Cardiac muscle cell (in vitro differentiated cells and primary cell): ENCODE measurements at regions not wholly inside any gene's neighbourhood (a gene's known extent, or its start where the extent isn't known, plus 50 kb on each side); places are given as distances from the start of the nearest gene placed in this dataset.

ENCODE experiments used
- DNase-seq, 2 donors: peaks; one replicate each; pipeline versions ENCODE4 v3.0.0 to v3.0.0-alpha.2; 2010 to 2017; ENCODE audit warnings: low read depth in 1 of 2, low spot score in 1 of 2
- H3K27ac ChIP-seq: fragments of 200-600 bp; sonication (generic); 2 replicates; pipeline ENCODE4 v1.5.1; 2016
- H3K27me3 ChIP-seq: fragments of 200-600 bp; sonication (generic); 2 replicates; pipeline ENCODE4 v1.6.0; 2016; ENCODE audit warnings: control low read depth
- H3K36me3 ChIP-seq: fragments of 200-600 bp; sonication (generic); 2 replicates; pipeline ENCODE4 v1.5.1; 2016; ENCODE audit warnings: control low read depth
- H3K4me1 ChIP-seq: fragments of 200-600 bp; sonication (generic); 2 replicates; pipeline ENCODE4 v1.8.1; 2017; ENCODE audit warnings: low read depth, mild to moderate bottlenecking, mixed run types
- H3K4me3 ChIP-seq: fragments of 200-600 bp; sonication (generic); 2 replicates; pipeline ENCODE4 v1.5.1; 2016; ENCODE audit warnings: mild to moderate bottlenecking
- H3K9me3 ChIP-seq: fragments of 200-600 bp; sonication (generic); 2 replicates; pipeline ENCODE4 v1.5.1; 2017; ENCODE audit warnings: low read depth, mild to moderate bottlenecking, control low read depth
- TF ChIP-seq, protein P1 (sequence below): IDR thresholded peaks from 2 replicates; pipeline ENCODE4 v1.5.1; 2012; ENCODE audit warnings: low read depth, mild to moderate bottlenecking, low read length

DNA sequence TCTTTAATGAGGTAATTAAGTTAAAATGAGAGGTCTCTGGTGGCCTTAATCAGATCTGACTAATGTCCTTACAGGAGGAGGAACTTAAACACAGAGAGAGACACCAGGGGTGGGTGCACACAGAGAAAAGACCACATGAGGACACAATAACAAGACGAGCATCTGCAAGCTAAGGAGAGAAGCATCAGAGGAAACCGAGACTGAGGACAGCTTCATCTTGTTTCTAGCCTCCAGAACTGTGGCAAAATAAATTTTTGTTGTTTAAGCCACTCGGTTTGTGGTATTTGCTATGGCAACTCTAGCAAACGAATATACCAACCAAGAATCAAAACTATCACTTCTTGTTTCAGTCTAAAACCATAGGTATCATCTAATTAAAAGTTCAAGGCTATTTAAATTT lies 400.1 kb downstream of the PID1 start:
- Histone ChIP-seq H3K27me3 (no peaks in the 10 kb centered on the region), H3K9me3 (no peaks in the 10 kb centered on the region), H3K4me1 (no peaks in the 10 kb centered on the region), H3K4me3 (no peak overlapping the region), H3K36me3 (no peaks in the 10 kb centered on the region), H3K27ac (no peak overlapping the region)
- DNase-seq: no peak
- TF ChIP-seq, protein P1, sequence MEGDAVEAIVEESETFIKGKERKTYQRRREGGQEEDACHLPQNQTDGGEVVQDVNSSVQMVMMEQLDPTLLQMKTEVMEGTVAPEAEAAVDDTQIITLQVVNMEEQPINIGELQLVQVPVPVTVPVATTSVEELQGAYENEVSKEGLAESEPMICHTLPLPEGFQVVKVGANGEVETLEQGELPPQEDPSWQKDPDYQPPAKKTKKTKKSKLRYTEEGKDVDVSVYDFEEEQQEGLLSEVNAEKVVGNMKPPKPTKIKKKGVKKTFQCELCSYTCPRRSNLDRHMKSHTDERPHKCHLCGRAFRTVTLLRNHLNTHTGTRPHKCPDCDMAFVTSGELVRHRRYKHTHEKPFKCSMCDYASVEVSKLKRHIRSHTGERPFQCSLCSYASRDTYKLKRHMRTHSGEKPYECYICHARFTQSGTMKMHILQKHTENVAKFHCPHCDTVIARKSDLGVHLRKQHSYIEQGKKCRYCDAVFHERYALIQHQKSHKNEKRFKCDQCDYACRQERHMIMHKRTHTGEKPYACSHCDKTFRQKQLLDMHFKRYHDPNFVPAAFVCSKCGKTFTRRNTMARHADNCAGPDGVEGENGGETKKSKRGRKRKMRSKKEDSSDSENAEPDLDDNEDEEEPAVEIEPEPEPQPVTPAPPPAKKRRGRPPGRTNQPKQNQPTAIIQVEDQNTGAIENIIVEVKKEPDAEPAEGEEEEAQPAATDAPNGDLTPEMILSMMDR: no peak

DNA sequence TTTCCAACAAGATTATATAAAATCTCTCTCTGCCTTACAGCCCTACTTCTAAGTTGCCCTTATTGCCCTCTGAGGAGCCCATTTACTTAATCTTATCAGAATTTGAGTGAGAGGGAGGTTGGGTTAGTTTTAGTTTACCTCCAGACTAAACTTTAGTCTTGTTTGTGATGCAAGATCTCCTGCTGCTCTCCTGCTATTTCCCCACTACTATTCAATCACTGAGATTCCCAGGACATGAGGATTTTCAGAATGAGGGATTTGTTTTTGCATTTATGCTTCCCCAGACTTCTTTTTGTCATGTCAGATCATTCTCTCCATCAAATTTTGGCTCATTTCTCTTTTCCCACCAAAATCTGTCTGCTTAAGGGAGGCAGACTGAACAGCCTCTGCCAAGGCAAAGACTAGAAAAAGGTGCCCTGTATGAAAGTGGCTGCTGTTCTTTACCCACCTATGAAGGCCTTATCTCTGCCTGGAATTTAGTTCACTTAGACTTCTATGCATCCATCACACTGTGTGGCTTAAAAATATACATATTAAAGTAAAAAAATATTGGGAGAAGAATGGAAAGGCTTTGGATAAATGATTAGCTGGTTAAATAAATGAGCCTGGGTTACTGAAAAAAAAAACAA lies 401.3 kb downstream of the PID1 start:
- Histone ChIP-seq H3K36me3 (no peaks in the 10 kb centered on the region), H3K27ac (no peak overlapping the region), H3K4me1 (no peaks in the 10 kb centered on the region), H3K27me3 (no peaks in the 10 kb centered on the region), H3K9me3 (no peaks in the 10 kb centered on the region), H3K4me3 (no peak overlapping the region)
- DNase-seq: no peak
- TF ChIP-seq, protein P1: no peak

DNA sequence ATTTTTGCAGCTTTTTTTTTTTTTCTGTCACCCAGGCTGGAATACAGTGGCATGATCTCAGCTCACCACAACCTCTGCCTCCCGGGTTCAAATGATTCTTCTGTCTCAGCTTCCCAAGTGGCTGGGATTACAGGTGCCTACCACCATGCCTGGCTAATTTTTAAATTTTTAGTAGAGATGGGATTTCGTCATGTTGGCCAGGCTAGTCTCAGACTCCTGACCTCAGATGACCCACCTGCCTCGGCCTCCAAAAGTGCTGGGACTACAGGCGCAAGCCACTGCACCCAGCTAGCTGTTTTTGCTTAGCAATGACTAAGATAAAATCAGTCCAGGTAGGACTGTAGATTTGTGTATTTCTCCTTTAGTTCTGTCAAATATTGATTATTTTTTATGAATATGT lies 403.7 kb downstream of the PID1 start:
- no peak overlapping the region for H3K4me3 ChIP-seq
- no peaks in the 10 kb centered on the region for H3K4me1 ChIP-seq
- TF ChIP-seq, protein P1: no peak
- no peaks in the 10 kb centered on the region for H3K36me3 ChIP-seq
- DNase-seq: no peak
- no peaks in the 10 kb centered on the region for H3K9me3 ChIP-seq
- H3K27ac ChIP-seq: no peak overlapping the region
- no peaks in the 10 kb centered on the region for H3K27me3 ChIP-seq

DNA sequence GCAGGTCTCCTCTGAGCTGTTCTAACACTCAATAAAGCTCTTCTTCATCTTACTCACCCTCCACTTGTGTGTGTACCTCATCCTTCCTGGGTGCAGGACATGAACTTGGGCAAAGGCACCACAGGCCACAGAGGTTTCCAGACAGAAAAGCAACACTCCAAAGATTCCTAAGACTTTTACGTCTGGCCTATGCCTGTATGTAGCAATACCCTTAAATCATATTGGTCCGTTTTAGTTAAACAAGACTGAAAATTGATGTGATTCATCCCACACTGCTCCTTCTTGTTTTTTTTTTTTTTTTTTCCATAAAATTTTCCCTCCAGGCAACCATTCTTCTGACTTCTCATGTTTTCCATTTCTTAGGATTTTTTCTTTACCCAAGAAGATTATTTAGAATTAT lies 404.3 kb downstream of the PID1 start:
- H3K4me3 ChIP-seq: no peak overlapping the region
- TF ChIP-seq, protein P1: no peak
- no peak for DNase-seq
- H3K9me3 ChIP-seq: no peaks in the 10 kb centered on the region
- no peaks in the 10 kb centered on the region for H3K27me3 ChIP-seq
- no peak overlapping the region for H3K27ac ChIP-seq
- H3K4me1 ChIP-seq: no peaks in the 10 kb centered on the region
- no peaks in the 10 kb centered on the region for H3K36me3 ChIP-seq

DNA sequence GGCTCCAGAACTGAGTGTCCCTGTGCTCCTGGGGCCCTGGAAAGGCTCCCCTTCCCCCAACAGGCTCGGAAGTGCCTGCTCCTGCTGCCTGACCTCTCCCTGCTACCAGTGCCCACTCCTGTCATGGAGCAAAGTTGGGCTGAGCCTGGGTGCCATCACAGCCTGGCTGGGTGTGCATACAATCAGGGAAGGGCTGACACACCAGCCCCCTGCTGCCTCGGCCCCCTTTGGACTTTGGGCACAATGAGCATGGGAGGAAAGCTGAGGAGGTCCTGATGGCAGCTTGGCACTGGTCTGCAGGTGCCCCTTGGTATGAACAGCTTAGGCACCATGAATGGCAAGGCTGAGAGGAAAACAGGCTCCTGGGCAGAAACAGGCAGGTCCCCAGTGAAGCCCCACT lies 405.0 kb downstream of the PID1 start:
- H3K4me3 ChIP-seq: no peak overlapping the region
- TF ChIP-seq, protein P1: no peak
- no peaks in the 10 kb centered on the region for H3K36me3 ChIP-seq
- H3K27me3 ChIP-seq: no peaks in the 10 kb centered on the region
- no peak overlapping the region for H3K27ac ChIP-seq
- no peaks in the 10 kb centered on the region for H3K4me1 ChIP-seq
- H3K9me3 ChIP-seq: no peaks in the 10 kb centered on the region
- DNase-seq: no peak
